GM12872 (cell line): ENCODE measurements at regions not wholly inside any gene's neighbourhood (a gene's known extent, or its start where the extent isn't known, plus 50 kb on each side); places are given as distances from the start of the nearest gene placed in this dataset.

Experiments
- TF ChIP-seq, protein P1 (sequence below): IDR thresholded peaks from 3 replicates; pipeline ENCODE4 v1.5.1; 2011; ENCODE audit warnings: low read depth, mild to moderate bottlenecking, low read length, moderate library complexity; ENCODE audit not compliant: insufficient read depth

DNA sequence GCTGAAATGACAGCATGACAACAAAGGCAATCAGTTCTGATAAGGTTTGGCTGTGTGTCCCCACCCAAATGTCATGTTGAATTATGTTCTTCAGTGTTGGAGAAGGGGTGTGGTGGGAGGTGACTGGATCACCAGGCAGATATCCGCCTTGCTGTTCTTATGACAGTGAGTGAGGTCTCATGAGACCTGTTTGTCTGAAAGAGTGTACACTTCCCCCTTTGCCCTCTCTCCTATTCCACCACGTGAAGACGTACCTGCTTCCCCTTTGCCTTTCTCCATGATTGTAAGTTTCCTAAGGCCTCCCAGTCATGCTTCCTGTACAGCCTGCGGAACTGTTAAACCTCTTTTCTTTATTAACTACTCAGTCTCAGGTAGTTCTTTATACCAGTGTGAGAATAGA lies 553.0 kb downstream of the DCDC2C start:
- TF ChIP-seq, protein P1, sequence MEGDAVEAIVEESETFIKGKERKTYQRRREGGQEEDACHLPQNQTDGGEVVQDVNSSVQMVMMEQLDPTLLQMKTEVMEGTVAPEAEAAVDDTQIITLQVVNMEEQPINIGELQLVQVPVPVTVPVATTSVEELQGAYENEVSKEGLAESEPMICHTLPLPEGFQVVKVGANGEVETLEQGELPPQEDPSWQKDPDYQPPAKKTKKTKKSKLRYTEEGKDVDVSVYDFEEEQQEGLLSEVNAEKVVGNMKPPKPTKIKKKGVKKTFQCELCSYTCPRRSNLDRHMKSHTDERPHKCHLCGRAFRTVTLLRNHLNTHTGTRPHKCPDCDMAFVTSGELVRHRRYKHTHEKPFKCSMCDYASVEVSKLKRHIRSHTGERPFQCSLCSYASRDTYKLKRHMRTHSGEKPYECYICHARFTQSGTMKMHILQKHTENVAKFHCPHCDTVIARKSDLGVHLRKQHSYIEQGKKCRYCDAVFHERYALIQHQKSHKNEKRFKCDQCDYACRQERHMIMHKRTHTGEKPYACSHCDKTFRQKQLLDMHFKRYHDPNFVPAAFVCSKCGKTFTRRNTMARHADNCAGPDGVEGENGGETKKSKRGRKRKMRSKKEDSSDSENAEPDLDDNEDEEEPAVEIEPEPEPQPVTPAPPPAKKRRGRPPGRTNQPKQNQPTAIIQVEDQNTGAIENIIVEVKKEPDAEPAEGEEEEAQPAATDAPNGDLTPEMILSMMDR, result no peak

DNA sequence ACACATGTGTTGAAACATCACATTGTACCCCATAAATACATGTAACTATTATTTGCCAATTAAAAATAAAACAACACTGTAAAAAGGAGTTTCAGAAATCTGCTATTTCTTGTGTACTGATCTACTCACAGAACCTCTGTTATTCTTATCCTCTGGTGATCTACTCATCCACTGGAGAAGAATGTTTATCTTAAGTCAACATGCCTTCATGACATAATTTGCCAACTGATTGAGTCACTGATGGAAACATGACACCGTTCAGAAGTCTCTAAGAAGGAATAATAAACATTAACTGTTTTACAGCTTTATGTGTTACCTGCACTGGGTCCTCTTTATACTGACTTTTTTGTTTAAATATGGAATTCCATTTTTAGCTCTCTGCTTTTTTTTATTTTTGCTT lies 555.2 kb downstream of the DCDC2C start:
- TF ChIP-seq, protein P1, result no peak

DNA sequence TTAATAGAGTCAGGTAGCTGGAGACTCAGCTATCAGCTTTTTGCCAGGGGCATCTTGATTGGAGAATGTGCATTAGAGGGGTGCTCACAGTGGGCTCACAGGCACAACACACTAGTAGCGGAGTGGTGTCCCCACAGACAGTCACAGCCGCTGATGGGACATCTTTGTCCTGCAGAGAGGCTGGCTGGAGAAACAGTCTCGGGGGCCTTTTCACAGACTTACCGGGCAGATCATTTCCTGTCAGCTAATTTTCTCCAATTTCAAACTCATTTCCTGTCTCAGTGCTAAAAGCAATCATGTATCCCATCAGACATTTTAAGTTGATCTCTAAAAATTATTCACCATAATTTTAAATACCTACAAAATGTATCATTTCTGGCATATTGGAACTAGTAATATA lies 562.6 kb downstream of the DCDC2C start:
- TF ChIP-seq, protein P1, result no peak

DNA sequence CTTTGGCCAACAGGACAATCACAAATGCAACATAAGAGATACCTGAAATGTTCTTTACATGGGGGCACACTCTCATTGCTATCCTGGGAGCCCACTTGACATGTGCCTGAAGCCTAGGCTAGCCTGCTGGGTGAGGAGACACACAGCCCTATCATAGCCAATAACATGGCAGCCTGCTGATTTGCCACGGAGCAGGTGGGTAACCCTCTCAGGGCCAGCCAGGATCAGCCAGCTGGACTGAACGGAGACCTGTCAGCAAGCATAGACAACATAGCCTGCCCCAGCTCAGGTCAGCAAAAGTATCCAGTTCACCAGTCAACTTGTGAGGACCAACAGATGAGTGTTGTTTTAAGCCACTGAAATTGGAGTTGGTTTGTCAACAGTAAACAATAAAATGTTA lies 566.5 kb downstream of the DCDC2C start:
- TF ChIP-seq, protein P1, result no peak

DNA sequence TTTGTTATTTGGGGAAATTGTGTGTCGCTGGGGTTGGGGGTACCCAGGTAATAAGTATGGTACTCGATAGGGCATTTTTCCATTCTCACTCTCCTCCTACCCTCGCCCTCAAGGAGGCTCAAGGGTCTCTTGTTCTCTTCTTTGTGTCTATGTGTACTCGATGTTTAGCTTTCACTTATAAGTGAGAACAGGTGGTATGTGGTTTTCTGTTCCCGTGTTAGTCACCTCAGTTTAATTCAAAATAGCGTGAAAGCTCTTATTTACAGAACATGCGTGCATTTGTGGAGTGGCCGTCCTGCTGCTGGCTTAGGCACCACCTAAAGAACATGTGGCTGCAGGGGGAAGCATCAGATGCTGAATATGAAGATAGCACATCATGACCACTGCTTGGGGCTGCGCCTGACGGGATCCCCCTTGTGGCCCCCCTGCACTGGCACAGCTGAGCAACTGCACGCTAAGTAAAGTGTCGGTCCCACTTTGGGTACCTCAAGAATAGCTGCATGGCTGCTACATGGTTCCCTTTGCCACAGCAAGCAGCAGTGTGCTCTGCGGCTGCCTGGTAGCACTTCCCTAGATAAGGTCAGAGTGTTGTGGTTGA lies 569.0 kb downstream of the DCDC2C start:
- TF ChIP-seq, protein P1, result no peak

DNA sequence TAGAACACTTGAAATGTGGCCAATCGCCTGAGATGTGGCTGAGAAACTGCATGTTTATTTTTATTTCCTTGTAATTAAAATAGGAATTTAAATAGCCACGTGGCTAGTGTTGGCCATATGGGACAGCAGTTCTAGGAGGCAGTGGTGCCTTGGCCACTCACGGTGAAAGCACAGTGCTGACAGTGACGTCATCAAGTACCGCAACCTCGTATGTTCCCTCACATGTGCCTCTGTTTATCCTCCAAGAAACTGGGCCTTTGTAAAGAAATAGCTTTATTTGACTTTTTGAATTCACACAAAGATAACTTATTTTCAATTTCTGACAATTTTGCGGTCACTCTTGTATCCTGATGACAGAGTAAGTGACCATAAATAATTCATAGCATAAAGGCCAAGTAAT lies 575.0 kb downstream of the DCDC2C start:
- TF ChIP-seq, protein P1, result no peak

DNA sequence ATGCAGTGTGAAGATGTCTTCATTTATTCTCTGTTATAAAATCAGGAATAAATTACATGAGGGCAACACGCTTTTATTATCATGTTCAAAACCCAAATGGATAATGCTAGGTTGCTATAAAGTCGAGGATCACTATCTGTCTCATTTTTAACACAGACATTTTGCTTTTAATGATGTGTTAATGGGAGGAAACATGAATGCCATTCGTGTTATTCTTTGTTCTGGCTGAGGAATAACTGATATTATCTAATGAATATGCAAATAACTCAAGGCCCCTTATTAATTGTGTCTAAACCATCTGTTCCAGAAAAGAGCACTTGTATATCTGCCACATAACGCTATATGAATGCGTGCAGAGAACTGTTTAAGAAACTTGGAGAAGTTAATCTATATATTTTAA lies 576.1 kb downstream of the DCDC2C start:
- TF ChIP-seq, protein P1, result no peak
